DOHH2 (cell line): ENCODE measurements at regions not wholly inside any gene's neighbourhood (a gene's known extent, or its start where the extent isn't known, plus 50 kb on each side); places are given as distances from the start of the nearest gene placed in this dataset.

Experiments used
- CTCF ChIP-seq: fragments of 200-600 bp; sonication (generic); IDR thresholded peaks from one replicate; pipeline ENCODE4 v1.5.1; 2014; ENCODE audit warnings: antibody characterized with exemption, mild to moderate bottlenecking, low read depth, low read length; ENCODE audit not compliant: poor library complexity, severe bottlenecking
- EZH2phosphoT487 ChIP-seq: fragments of 200-600 bp; sonication (generic); IDR thresholded peaks from 2 replicates; pipeline ENCODE4 v1.6.1; 2017; ENCODE audit warnings: borderline replicate concordance, mild to moderate bottlenecking, antibody characterized with exemption, low read length, moderate library complexity, mixed read lengths

GRCh38 chr14:71466251-71466650 is 466.0 kb upstream of the RGS6 start:
- TF ChIP-seq CTCF = no peak
- no peak for TF ChIP-seq EZH2phosphoT487
